ENCODE measurements at regions not wholly inside any gene's neighbourhood (a gene's known extent, or its start where the extent isn't known, plus 50 kb on each side); places are given as distances from the start of the nearest gene placed in this dataset.

DNA sequence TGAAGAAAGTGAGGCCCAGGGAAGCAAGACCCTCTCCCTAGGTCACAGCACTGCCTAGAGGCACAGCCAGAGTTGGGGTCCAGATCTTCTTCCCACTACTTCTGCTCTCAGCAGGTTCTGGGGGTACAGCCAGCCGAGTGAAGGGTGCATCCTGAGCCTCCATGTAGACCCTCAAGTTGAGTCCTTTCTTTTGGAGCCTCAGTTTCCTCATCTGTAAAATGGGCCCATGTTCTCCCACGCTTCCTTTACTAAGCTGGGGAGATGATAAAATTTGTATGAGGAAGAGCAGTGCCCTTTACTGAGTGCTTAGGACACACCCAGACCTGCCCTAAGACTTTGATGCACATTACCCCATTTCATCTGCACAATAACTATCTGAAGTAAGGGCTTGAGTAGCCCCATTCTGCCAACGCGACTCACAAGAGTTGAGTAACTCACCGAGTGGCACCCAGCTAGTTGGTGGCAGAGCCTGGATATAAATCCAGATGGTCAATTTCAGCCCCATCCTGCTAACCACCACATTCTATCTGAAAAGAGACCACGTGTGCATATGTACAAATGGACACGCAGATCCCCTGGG, 64.3 kb upstream of the GGTA1 start:
- H3K36me3 Mint-ChIP-seq, result no peaks in the 10 kb centered on the region
- DNase-seq (no peak), ATAC-seq (ENCODE audit: low read depth in 2 of 2) (no peak)
- H3K27me3 Mint-ChIP-seq, result peaks cover 26 to 64% (median 60%) of the 10 kb centered on the region in 3 donors
- peaks cover under 1 to 11% (median 7%) of the 10 kb centered on the region in 3 donors for H3K4me1 Mint-ChIP-seq
- H3K9me3 Mint-ChIP-seq, result no peaks in the 10 kb centered on the region
- H3K4me3 Mint-ChIP-seq, result no peak overlapping the region
- H3K27ac Mint-ChIP-seq, result no peak overlapping the region

DNA sequence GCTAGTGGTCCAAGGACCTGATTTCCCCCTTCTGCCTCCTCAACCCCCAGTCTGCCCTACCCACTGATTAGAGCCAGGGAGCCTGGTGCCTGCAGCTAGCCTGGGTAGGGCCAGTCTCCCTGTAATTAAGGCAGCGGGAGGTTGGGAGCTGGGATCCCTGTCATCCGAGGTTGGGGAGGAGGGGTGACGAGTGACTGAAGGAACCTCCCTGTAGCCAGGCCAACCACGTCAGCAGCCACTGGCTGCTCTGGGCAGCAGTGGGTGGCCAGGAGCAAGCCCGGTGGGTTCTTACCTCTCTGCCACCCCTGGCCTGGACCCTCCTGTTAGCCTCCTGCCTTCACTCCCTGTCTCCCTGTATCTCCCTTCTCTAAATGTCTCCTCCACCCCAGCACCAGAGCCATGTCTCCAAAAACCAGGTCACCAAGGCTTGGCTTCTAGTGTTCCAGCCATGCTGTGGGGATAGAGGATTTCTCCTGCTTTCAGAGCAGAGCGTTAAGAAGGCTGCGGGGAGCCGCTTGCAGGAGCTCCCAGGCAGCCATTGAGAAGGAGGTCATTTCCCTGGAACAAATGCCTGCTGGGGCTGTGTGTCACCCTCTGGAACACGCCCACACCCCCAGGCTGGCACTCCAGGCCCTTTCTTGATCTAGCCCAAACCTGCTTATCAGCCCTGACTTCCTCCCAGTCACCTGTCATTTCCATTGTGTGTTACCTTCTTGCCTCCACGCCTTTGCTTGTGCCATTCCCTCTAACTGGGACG, 65.0 kb upstream of the GGTA1 start:
- peaks cover 26 to 66% (median 55%) of the 10 kb centered on the region in 3 donors for H3K27me3 Mint-ChIP-seq
- peaks cover 0 to 4% (median under 1%) of the 10 kb centered on the region in 3 donors for H3K4me1 Mint-ChIP-seq
- peak overlapping the region in 1 of 6 donors; percentile 48 for H3K27ac Mint-ChIP-seq
- H3K9me3 Mint-ChIP-seq, result no peaks in the 10 kb centered on the region
- no peak for ATAC-seq (ENCODE audit: low read depth in 2 of 2)
- DNase-seq, result no peak
- no peaks in the 10 kb centered on the region for H3K36me3 Mint-ChIP-seq
- H3K4me3 Mint-ChIP-seq, result no peak overlapping the region

DNA sequence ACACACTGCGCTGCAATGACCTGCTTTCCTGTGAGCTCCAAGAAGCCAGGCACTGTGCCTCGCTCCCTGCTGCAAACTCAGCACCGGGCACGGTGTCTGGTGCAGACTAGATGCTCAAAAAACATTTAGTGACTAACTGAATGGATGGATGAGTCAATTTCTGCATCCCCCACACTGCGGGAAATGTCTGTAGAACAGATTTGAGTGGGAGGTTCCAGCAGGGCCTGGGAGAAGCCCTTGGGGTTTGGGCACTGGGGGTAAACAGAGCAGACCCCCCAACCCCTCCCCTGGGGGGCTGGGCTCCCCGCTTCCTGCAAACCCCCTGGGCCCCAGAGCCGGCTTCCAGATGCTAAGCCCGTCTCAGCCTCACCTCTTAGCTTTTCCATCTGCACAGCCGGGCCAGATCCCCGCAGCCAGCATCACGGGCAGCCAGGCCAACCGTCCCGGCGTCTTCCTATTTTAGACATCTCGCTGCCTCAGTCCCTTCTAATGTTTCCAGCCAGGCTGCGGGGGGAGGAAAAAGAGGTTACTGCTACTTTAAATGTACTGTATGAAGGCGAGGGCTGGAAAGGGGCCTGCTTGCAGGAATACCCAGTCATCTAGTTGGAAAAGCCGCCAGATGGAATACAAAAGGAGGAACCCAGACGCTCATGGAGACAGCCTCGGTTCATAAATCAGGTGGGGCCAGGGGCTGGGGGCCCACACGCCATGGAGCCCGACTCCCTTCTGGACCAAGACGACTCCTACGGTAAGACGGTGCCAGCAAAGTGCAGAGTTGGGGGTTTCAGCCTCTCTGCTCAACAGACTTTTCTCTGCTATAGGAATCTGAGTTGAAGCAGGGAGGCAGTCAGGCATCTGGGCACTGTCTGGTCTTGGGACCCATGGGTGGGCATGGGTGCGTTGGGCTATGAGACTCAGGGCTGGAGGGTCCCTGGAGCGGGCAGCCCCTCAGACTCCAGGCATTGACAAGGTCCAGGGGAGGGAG, 67.1 kb upstream of the GGTA1 start:
- no peaks in the 10 kb centered on the region for H3K36me3 Mint-ChIP-seq
- peaks cover 23 to 75% (median 56%) of the 10 kb centered on the region in 3 donors for H3K27me3 Mint-ChIP-seq
- H3K4me3 Mint-ChIP-seq, result peak overlapping the region in 1 of 8 donors; percentile 53
- H3K4me1 Mint-ChIP-seq, result no peaks in the 10 kb centered on the region
- H3K27ac Mint-ChIP-seq, result no peak overlapping the region
- no peaks in the 10 kb centered on the region for H3K9me3 Mint-ChIP-seq
- DNase-seq (no peak), ATAC-seq (ENCODE audit: low read depth in 2 of 2) (no peak)

DNA sequence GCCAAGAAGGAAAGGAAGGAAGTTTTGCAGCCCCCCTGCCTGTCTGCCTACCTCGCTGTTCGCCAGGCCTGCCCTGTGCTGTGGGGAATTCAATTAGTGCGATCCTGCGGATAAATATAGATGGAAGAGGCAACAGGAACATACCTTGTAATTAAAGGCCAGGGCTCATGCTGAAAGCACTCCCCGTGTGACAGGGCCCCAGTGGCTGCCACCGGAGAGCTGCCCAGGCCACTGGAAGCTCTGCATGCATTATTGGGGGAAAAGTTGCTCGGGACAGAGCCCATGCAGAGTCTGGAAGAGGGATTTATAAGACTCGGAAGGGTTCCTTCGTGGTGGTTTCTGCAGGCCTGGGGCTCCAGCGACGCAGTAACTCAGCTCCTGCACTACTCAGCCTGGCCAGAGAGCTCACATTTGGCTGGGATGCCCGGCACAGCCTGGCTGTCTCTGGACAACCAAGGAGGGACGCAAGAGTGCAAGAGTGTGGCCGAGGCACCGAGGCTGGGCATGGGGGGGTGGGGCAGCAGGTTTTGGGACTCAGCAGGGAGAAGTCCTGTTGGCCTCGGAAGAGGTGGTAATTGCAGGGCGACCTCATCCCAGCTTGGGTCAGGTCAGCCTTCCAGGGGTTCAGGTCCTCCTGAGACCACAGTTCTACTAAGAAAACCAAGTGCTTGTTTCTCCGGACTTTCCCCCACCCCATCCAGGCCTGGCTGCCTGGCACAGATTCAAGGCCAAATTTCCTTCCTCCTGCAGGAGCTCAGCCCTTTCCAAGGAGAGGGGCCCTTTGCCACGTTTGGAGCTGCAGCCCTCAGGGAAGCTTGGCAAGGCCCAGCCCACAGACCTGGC, 68.1 kb upstream of the GGTA1 start:
- Mint-ChIP-seq H3K9me3 (no peaks in the 10 kb centered on the region), H3K36me3 (no peaks in the 10 kb centered on the region), H3K4me3 (peak overlapping the region in 1 of 8 donors; percentile 53), H3K4me1 (no peaks in the 10 kb centered on the region), H3K27me3 (peaks cover 21 to 66% (median 49%) of the 10 kb centered on the region in 3 donors), H3K27ac (no peak overlapping the region)
- DNase-seq (no peak), ATAC-seq (ENCODE audit: low read depth in 2 of 2) (no peak)

DNA sequence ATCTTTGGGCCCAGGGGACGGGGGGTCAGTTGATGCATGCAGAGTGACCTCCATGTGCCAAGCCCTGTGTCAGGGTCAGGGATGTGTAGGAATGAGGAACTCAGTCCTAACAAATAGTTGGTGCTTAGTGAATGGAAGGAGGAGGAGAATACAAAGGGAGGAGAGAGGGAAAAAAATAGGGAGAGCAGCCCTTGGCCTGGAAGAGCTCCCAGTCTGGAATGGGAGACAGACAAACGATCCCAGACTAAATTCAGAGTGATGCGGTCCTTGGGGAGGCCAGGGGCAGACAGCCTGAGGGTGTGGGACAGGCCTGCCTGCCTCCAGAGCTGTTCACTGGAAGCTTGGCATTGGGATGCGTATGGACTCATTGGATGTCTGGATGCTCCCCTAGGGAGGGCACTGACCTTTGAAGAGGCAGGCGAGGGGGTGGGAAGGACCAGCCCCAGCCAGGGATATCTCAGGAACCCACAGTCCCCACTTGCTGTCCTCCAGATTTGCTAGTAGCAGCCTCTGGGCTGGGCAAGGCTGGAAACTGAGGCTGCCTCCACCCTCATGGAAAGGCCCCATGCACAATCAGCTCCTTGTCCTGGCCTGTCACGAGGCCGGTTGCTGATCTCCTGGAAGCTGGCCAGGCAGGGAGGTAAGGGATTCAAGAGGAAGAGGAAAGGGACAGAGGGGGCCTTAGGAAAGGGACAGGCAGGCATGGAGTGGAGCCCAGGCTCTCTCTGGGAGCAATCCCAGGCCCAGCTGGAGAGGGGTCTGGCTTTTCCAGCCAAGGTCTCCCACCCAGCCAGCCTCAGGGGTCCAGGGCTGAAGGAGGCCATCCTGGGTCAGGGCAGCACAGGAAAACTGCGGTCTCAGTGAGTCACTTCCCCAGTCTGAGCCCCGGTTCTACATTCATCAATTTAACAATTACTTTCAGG, 69.0 kb upstream of the GGTA1 start:
- Mint-ChIP-seq H3K4me1 (no peaks in the 10 kb centered on the region), H3K9me3 (no peaks in the 10 kb centered on the region), H3K27ac (no peak overlapping the region), H3K4me3 (no peak overlapping the region), H3K27me3 (peaks cover 14 to 59% (median 41%) of the 10 kb centered on the region in 3 donors), H3K36me3 (no peaks in the 10 kb centered on the region)
- ATAC-seq (ENCODE audit: low read depth in 2 of 2) (no peak), DNase-seq (no peak)

DNA sequence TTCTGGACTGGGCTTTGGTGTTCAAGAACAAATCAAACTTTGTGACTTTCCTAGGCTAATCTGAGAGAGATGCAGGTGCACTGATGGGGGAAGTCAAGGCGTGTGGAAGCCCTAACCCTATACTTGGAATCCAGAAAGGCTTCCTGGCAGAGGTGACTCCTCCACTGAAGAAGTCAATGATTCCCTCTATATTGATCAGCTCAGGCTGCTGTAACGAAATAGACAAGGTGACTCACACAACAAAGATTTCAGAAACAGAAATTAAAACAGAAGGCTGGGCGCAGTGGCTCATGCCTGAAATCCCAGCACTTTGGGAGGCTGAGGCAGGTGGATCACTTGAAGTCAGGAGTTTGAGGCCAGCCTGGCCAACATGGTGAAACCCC, 69.6 kb upstream of the GGTA1 start:
- no peaks in the 10 kb centered on the region for H3K4me1 Mint-ChIP-seq

DNA sequence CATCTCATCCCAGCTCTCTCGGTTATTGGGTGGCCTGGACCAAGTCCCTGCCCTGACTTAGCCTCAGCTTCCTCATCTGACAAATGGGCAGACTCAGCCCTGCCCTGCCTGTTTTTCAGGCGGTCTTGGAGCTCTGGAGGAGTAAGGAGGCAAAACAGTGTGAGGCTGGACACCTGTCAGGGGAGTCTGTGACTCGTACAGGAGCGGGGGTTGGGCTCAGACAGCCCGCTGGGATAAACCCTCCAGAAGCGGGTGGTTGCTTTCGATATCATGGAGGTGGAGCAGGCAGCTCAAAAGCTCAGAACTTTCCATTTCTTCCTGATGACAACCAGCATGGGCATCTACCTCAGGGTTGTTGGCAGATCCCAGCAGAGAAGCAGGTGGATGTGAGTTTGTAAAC, 72.9 kb upstream of the GGTA1 start:
- H3K9me3 Mint-ChIP-seq, result no peaks in the 10 kb centered on the region
- no peaks in the 10 kb centered on the region for H3K4me1 Mint-ChIP-seq
- no peak overlapping the region for H3K4me3 Mint-ChIP-seq
- DNase-seq (no peak), ATAC-seq (ENCODE audit: low read depth in 2 of 2) (no peak)
- peaks cover 0 to 27% (median 13%) of the 10 kb centered on the region in 3 donors for H3K27me3 Mint-ChIP-seq
- H3K36me3 Mint-ChIP-seq, result no peaks in the 10 kb centered on the region
- H3K27ac Mint-ChIP-seq, result no peak overlapping the region

More for the DNA sequence above, 69.6 kb upstream of the GGTA1 start:
- H3K27ac Mint-ChIP-seq, result no peak overlapping the region
- peaks cover 10 to 59% (median 40%) of the 10 kb centered on the region in 3 donors for H3K27me3 Mint-ChIP-seq
- ATAC-seq (ENCODE audit: low read depth in 2 of 2), result no peak
- H3K4me3 Mint-ChIP-seq, result no peak overlapping the region
- no peaks in the 10 kb centered on the region for H3K36me3 Mint-ChIP-seq
- DNase-seq, result no peak
- H3K9me3 Mint-ChIP-seq, result no peaks in the 10 kb centered on the region

DNA sequence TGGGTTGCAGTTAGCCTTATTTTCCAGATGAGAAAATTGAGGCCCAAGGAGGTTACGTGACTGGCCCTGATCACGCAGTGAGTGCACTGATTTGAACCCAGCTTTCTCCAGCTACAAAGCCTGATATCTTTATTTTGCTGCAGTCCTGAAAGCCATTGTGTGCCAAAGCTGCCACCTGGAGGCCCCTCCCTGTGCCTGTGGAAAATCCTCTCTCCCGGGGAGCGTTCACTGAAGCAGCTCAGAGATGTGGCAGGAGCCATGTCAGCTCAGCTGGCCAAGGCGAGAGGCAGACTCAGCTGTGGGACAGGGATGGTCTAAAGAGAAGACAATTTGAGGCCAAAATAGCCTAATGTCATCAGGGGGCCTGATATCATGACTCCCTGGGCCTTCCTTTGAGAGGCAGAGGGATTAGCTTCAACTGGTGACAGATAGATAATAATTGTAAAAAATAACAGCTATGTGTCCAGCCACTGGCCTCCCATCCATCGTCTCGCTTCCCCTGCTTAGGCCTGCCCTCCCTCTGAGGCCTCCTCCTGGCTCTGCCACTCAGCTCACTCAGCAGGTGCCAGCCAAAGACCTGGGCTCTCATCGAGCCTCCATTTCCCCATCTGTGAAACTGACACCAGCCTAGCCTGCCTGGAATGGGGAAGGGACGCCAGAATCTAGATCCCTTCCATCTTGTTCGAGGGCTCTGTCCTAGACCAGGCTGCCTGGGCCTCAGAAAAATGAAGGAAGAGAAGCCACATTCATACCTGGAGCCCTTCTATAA, 74.3 kb upstream of the GGTA1 start:
- H3K4me1 Mint-ChIP-seq, result no peaks in the 10 kb centered on the region
- no peak overlapping the region for H3K4me3 Mint-ChIP-seq
- peaks cover 0 to 14% (median 7%) of the 10 kb centered on the region in 3 donors for H3K27me3 Mint-ChIP-seq
- ATAC-seq (ENCODE audit: low read depth in 2 of 2) (no peak), DNase-seq (no peak)
- no peaks in the 10 kb centered on the region for H3K36me3 Mint-ChIP-seq
- H3K9me3 Mint-ChIP-seq, result no peaks in the 10 kb centered on the region
- no peak overlapping the region for H3K27ac Mint-ChIP-seq

DNA sequence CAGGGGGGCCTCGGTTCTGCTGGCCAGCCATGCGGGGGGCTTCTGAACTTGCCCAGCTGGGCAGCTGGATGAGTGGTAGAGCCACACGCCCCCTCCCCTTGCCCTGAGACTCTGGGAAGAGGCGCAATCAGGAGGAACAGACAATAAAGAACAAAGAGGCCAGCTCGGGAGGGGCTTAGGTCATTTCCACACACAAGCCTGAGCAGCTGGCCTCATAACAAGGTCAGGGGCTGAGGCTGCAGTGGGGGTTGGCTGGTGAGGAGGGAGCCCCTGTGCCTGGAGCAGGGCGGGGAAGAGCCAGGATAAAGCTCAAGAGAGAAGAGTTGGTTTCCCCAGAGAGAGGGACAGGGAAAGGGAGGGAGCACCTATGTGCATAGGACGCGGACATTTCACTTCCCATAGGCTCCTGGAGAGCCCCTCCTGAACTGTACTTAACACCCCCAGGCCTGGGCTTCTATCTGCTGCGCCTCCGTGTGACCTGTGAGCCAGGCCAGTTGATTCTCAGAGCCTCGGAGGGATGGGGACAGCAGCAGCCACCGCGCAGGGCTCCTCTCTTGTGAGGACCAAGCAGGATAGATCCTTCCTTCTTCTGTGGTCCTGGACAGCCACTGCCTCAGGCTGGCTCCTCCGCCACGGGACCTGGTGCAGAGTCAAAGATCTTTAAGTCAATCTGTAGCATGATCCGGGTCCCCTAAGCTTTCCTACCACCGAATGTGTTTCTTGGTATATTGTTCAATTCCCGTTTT, 75.3 kb upstream of the GGTA1 start:
- H3K27me3 Mint-ChIP-seq, result peaks cover 0 to 22% (median 16%) of the 10 kb centered on the region in 3 donors

DNA sequence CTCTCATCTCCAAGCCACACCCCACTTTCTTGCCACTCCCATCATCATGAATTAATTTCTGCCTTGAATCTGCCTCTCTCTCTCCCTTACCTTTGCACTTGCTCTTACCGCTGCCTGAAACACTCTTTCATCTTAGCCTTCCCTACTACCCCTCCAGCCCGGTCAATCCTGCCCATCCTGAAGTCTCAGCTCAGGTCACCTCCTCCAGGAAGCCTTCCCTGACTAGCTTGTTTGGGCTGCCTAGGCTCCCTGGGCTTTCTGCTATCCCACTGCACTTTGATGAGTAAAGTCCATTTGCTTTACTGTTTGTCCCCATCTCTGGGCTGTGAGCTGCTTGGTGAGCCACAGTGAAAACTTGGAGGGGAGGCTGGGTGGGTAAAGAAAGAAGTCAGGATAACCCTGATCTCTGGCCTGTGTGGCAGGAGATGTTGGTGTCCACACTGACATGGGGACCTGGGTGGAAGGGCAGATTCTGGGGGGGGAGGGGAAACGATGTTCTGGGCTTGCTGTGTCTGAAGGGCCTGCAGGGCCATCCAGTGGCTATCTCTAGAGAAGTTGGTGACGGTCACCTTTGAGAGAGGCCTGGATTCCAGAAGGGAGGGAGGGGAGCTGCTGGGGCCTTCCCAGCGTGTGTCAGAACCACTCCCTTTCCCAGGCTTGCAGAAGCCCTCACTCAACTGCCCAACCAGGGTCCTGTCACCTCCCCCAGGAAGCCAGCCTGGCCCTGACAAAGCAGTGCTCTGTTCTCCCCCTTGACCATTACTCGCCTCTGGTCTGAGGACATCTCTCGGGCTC, 75.0 kb upstream of the DAB2IP start:
- H3K36me3 Mint-ChIP-seq, result no peaks in the 10 kb centered on the region
- H3K4me1 Mint-ChIP-seq, result no peaks in the 10 kb centered on the region
- DNase-seq (no peak), ATAC-seq (ENCODE audit: low read depth in 2 of 2) (no peak)
- no peak overlapping the region for H3K27ac Mint-ChIP-seq
- no peaks in the 10 kb centered on the region for H3K9me3 Mint-ChIP-seq
- H3K27me3 Mint-ChIP-seq, result peaks cover 5 to 25% (median 24%) of the 10 kb centered on the region in 3 donors
- no peak overlapping the region for H3K4me3 Mint-ChIP-seq

More for the DNA sequence above, 75.3 kb upstream of the GGTA1 start:
- Mint-ChIP-seq H3K9me3 (no peaks in the 10 kb centered on the region), H3K4me3 (no peak overlapping the region), H3K4me1 (no peaks in the 10 kb centered on the region), H3K27ac (no peak overlapping the region), H3K36me3 (no peaks in the 10 kb centered on the region)
- no peak for ATAC-seq (ENCODE audit: low read depth in 2 of 2)
- no peak for DNase-seq

Measured in naive B cell (primary cell).